ENCODE measurements at regions not wholly inside any gene's neighbourhood (a gene's known extent, or its start where the extent isn't known, plus 50 kb on each side); places are given as distances from the start of the nearest gene placed in this dataset.
"Not testable (repeated sequence)": the region's sequence is repeated elsewhere in the genome, so short reads cannot be mapped to it uniquely, and the experiment has no call there.

DNA sequence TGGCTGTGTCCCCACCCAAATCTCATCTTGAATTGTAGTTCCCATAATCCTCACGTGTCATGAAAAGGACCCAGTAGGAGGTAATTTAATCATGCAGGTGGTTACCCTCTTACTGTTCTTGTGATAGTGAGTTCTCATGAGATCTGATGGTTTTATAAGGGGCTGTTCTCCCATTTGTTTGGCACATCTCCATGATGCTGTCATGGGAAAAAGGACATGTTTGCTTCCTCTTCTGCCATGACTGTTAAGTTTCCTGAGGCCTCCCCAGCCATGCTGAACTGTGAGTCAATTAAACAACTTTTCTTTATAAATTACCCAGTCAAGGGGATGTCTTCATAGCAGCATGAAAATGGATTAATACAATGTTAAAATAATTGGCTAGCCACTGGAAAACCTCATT, 243.3 kb upstream of the MKLN1 start:
- not testable (repeated sequence) for TF ChIP-seq POLR2A (IDR thresholded peaks at IDR 0.05)
- TF ChIP-seq, protein P1, sequence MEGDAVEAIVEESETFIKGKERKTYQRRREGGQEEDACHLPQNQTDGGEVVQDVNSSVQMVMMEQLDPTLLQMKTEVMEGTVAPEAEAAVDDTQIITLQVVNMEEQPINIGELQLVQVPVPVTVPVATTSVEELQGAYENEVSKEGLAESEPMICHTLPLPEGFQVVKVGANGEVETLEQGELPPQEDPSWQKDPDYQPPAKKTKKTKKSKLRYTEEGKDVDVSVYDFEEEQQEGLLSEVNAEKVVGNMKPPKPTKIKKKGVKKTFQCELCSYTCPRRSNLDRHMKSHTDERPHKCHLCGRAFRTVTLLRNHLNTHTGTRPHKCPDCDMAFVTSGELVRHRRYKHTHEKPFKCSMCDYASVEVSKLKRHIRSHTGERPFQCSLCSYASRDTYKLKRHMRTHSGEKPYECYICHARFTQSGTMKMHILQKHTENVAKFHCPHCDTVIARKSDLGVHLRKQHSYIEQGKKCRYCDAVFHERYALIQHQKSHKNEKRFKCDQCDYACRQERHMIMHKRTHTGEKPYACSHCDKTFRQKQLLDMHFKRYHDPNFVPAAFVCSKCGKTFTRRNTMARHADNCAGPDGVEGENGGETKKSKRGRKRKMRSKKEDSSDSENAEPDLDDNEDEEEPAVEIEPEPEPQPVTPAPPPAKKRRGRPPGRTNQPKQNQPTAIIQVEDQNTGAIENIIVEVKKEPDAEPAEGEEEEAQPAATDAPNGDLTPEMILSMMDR (IDR thresholded peaks at IDR 0.05), result not testable (repeated sequence)

Data from testis (tissue), 2 donors.